HEK293 (cell line): ENCODE measurements at regions not wholly inside any gene's neighbourhood (a gene's known extent, or its start where the extent isn't known, plus 50 kb on each side); places are given as distances from the start of the nearest gene placed in this dataset.

Source experiments
- CTCF ChIA-PET: fragments of 350-600 bp; formaldehyde crosslinking; extraction: SDS; loops from one replicate; lab custom pipeline; 2021; ENCODE audit warnings: antibody characterized with exemption; lab: Yijun Ruan, JAX
- POLR2A ChIA-PET: fragments of 300-600 bp; formaldehyde crosslinking; extraction: SDS; loops from one replicate; lab custom pipeline; 2020; ENCODE audit warnings: antibody characterized with exemption, inconsistent platforms; lab: Yijun Ruan, JAX
- H3K27ac ChIP-seq: fragments of 200-500 bp; sonication (Bioruptor generic); 2 replicates; pipeline ENCODE4 v1.5.1; 2014; ENCODE audit warnings: low read depth, low read length, control low read depth, inconsistent platforms; ENCODE audit errors: extremely low read depth
- H3K36me3 ChIP-seq, 2 experiments: fragments of 200-500 bp in 1 of 2; sonication (Bioruptor generic) in 1 of 2; 1 replicate in 1 of 2; 2 replicates in 1 of 2; pipeline ENCODE4 v1.5.1; 2014 to 2017; ENCODE audit warnings: inconsistent platforms in 2 of 2, low read length in 2 of 2; ENCODE audit not compliant: control insufficient read depth in 2 of 2, insufficient read depth in 1 of 2
- H3K4me1 ChIP-seq: fragments of 200-500 bp; sonication (Bioruptor generic); 2 replicates; pipeline ENCODE4 v1.5.1; 2014; ENCODE audit warnings: mild to moderate bottlenecking, low read length, inconsistent platforms; ENCODE audit not compliant: control insufficient read depth, insufficient read depth
- H3K4me3 ChIP-seq: 2 replicates; pipeline ENCODE4 v1.5.1; 2011; ENCODE audit warnings: low read depth, mild to moderate bottlenecking, control low read depth, low read length, moderate library complexity
- H3K9me3 ChIP-seq: fragments of 200-500 bp; sonication (Bioruptor generic); 2 replicates; pipeline ENCODE4 v1.5.1; 2014; ENCODE audit warnings: low read depth, low read length, inconsistent platforms; ENCODE audit not compliant: control insufficient read depth, insufficient read depth
- EGR2 ChIP-seq: fragments of 450-650 bp; formaldehyde crosslinking; IDR thresholded peaks from 2 replicates; pipeline ENCODE4 v1.5.1; 2016; ENCODE audit warnings: low read depth, missing biosample characterization, missing genetic modification characterization
- GFI1B ChIP-seq: fragments of 450-650 bp; formaldehyde crosslinking; IDR thresholded peaks from 2 replicates; pipeline ENCODE4 v1.5.1; 2016; ENCODE audit warnings: missing biosample characterization, missing genetic modification characterization
- GLIS1 ChIP-seq: fragments of 450-650 bp; formaldehyde crosslinking; IDR thresholded peaks from 2 replicates; pipeline ENCODE4 v1.5.1; 2016; ENCODE audit warnings: missing biosample characterization, missing genetic modification characterization
- GLIS2 ChIP-seq: fragments of 450-650 bp; formaldehyde crosslinking; IDR thresholded peaks from 2 replicates; pipeline ENCODE4 v1.5.1; 2016; ENCODE audit warnings: missing biosample characterization, missing genetic modification characterization
- HOXD13 ChIP-seq: sonication (generic); formaldehyde crosslinking; IDR thresholded peaks from 2 replicates; pipeline ENCODE4 v1.8.0; 2022; ENCODE audit warnings: missing genetic modification reagents, borderline replicate concordance
- IKZF3 ChIP-seq: fragments of 450-650 bp; IDR thresholded peaks from 2 replicates; pipeline ENCODE4 v1.5.0; 2018; ENCODE audit warnings: missing biosample characterization, mild to moderate bottlenecking, missing genetic modification characterization, moderate library complexity
- KLF10 ChIP-seq: fragments of 450-650 bp; IDR thresholded peaks from 2 replicates; pipeline ENCODE4 v1.5.1; 2018; ENCODE audit warnings: missing biosample characterization, mild to moderate bottlenecking, missing genetic modification characterization
- MZF1 ChIP-seq: fragments of 450-650 bp; formaldehyde crosslinking; IDR thresholded peaks from 2 replicates; pipeline ENCODE4 v1.5.1; 2017; ENCODE audit warnings: missing biosample characterization, missing genetic modification characterization, borderline replicate concordance
- SCRT1 ChIP-seq: fragments of 450-650 bp; formaldehyde crosslinking; IDR thresholded peaks from 2 replicates; pipeline ENCODE4 v1.5.1; 2016; ENCODE audit warnings: missing biosample characterization, missing genetic modification characterization, borderline replicate concordance
- SETDB1 ChIP-seq: IDR thresholded peaks from one replicate; pipeline ENCODE4 v1.6.1; 2017; ENCODE audit warnings: mild to moderate bottlenecking, low read length, moderate library complexity, mixed read lengths; ENCODE audit not compliant: insufficient read length
- ZBTB1 ChIP-seq: fragments of 450-650 bp; formaldehyde crosslinking; IDR thresholded peaks from 2 replicates; pipeline ENCODE4 v1.5.1; 2016; ENCODE audit warnings: missing biosample characterization, missing genetic modification characterization
- ZBTB20 ChIP-seq: fragments of 450-650 bp; formaldehyde crosslinking; IDR thresholded peaks from 2 replicates; pipeline ENCODE4 v1.5.1; 2016; ENCODE audit warnings: missing biosample characterization, missing genetic modification characterization
- ZNF112 ChIP-seq: fragments of 450-650 bp; formaldehyde crosslinking; IDR thresholded peaks from 2 replicates; pipeline ENCODE4 v1.5.0; 2017; ENCODE audit warnings: missing biosample characterization, missing genetic modification characterization
- ZNF140 ChIP-seq: fragments of 450-650 bp; formaldehyde crosslinking; IDR thresholded peaks from 2 replicates; pipeline ENCODE4 v1.5.1; 2016; ENCODE audit warnings: missing biosample characterization, missing genetic modification characterization
- ZNF155 ChIP-seq: fragments of 450-650 bp; formaldehyde crosslinking; IDR thresholded peaks from 2 replicates; pipeline ENCODE4 v1.5.1; 2016; ENCODE audit warnings: missing biosample characterization, missing genetic modification characterization
- ZNF174 ChIP-seq: fragments of 450-650 bp; formaldehyde crosslinking; IDR thresholded peaks from 2 replicates; pipeline ENCODE4 v1.5.0; 2017; ENCODE audit warnings: missing biosample characterization, mild to moderate bottlenecking, missing genetic modification characterization
- ZNF221 ChIP-seq: fragments of 450-650 bp; formaldehyde crosslinking; IDR thresholded peaks from 2 replicates; pipeline ENCODE4 v1.5.1; 2017; ENCODE audit warnings: missing biosample characterization, missing genetic modification characterization, borderline replicate concordance
- ZNF501 ChIP-seq: fragments of 450-650 bp; formaldehyde crosslinking; IDR thresholded peaks from 2 replicates; pipeline ENCODE4 v1.5.1; 2016; ENCODE audit warnings: missing biosample characterization, missing genetic modification characterization
- ZNF510 ChIP-seq: fragments of 450-650 bp; formaldehyde crosslinking; IDR thresholded peaks from 2 replicates; pipeline ENCODE4 v1.5.1; 2018; ENCODE audit warnings: mild to moderate bottlenecking, missing genetic modification characterization, missing biosample characterization; ENCODE audit not compliant: insufficient replicate concordance
- ZNF558 ChIP-seq: fragments of 450-650 bp; formaldehyde crosslinking; IDR thresholded peaks from 2 replicates; pipeline ENCODE4 v1.5.1; 2016; ENCODE audit warnings: missing biosample characterization, missing genetic modification characterization
- ZNF621 ChIP-seq: fragments of 450-650 bp; formaldehyde crosslinking; IDR thresholded peaks from 2 replicates; pipeline ENCODE4 v1.5.1; 2017; ENCODE audit warnings: missing biosample characterization, missing genetic modification characterization
- ZNF664 ChIP-seq: fragments of 450-650 bp; formaldehyde crosslinking; IDR thresholded peaks from 2 replicates; pipeline ENCODE4 v1.5.1; 2016; ENCODE audit warnings: missing biosample characterization, missing genetic modification characterization
- ZXDB ChIP-seq: fragments of 450-650 bp; formaldehyde crosslinking; IDR thresholded peaks from 2 replicates; pipeline ENCODE4 v1.5.1; 2016; ENCODE audit warnings: missing biosample characterization, missing genetic modification characterization
- TF ChIP-seq, protein P1 (sequence below): fragments of 450-650 bp; formaldehyde crosslinking; IDR thresholded peaks from 2 replicates; pipeline ENCODE4 v1.5.1; 2016; ENCODE audit warnings: missing biosample characterization, missing genetic modification characterization
- TF ChIP-seq, protein P2 (sequence below): fragments of 450-650 bp; formaldehyde crosslinking; IDR thresholded peaks from 2 replicates; pipeline ENCODE4 v1.5.1; 2016; ENCODE audit warnings: missing biosample characterization, missing genetic modification characterization, borderline replicate concordance
- TF ChIP-seq, protein P3 (sequence below): fragments of 450-650 bp; IDR thresholded peaks from 2 replicates; pipeline ENCODE4 v1.5.1; 2018; ENCODE audit warnings: missing biosample characterization, mild to moderate bottlenecking, missing genetic modification characterization
- TF ChIP-seq, protein P4 (sequence below): fragments of 450-650 bp; formaldehyde crosslinking; IDR thresholded peaks from 2 replicates; pipeline ENCODE4 v1.5.0; 2017; ENCODE audit warnings: missing biosample characterization, missing genetic modification characterization, borderline replicate concordance

DNA sequence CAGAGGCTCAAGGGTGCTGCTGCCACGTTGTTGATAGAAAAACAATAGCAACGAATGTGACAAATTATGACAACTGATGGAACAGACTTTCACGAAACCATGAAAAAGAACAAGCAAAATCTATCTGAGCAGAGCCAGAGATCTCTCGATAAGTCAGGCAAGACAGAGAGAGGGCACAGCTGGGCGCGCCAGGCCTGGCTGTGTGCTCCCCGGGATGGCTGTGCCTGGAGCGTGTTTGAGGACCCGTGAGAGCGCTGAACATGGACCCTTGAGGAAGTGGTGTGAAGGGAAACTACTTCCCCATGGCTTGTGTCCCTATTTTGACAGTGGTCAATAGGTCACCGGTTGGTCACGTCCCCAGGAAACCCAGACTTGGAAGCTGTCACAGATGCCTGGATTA is 83.1 kb upstream of the FGF3 start:
- TF ChIP-seq ZNF221 (tag by site-specific recombination): no peak
- no peak for TF ChIP-seq KLF10 (tag by site-specific recombination)
- no peak for TF ChIP-seq ZNF510
- TF ChIP-seq GLIS1: no peak
- TF ChIP-seq IKZF3 (tag by site-specific recombination): no peak
- TF ChIP-seq ZNF558 (tag by site-specific recombination): no peak
- no peak for TF ChIP-seq ZXDB (tag by site-specific recombination)
- no peak for TF ChIP-seq ZNF140
- no peak for TF ChIP-seq ZNF155
- no peaks in the 10 kb centered on the region for H3K36me3 ChIP-seq
- no peaks in the 10 kb centered on the region for H3K9me3 ChIP-seq
- ChIA-PET POLR2A (no interaction called here), CTCF (interaction anchor here (0.5 to 2.3 kb wide), 5 partner anchors 8 to 419 kb away, joined by 3 to 18 read pairs (median 3); no protein-coding TSS in a partner anchor)
- H3K4me3 ChIP-seq: no peak overlapping the region
- no peaks in the 10 kb centered on the region for H3K4me1 ChIP-seq
- no peak overlapping the region for H3K27ac ChIP-seq

DNA sequence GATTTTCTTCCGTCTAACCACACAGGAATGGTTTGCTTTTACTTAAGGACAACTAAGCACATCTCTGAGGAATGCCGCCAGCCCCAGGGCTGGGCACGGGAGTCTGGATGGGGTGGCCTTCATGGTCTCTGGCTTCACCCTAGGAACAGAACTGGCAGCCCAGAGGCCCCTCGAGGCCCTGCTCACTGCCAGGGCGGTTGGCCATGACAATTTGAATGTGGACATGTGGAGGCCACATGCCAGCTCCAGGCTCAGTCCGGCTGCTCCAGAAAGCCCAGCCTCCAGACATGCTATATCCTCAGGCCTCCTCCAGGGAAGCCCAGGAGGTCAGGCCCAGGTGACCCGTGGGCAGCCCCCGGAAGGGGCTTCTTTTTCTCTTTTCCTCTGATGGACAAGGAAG is 84.0 kb upstream of the FGF3 start:
- TF ChIP-seq, protein P1, sequence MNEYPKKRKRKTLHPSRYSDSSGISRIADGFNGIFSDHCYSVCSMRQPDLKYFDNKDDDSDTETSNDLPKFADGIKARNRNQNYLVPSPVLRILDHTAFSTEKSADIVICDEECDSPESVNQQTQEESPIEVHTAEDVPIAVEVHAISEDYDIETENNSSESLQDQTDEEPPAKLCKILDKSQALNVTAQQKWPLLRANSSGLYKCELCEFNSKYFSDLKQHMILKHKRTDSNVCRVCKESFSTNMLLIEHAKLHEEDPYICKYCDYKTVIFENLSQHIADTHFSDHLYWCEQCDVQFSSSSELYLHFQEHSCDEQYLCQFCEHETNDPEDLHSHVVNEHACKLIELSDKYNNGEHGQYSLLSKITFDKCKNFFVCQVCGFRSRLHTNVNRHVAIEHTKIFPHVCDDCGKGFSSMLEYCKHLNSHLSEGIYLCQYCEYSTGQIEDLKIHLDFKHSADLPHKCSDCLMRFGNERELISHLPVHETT: no peak
- no peak for TF ChIP-seq SETDB1
- TF ChIP-seq MZF1: no peak
- no peak for TF ChIP-seq ZBTB1 (tag by site-specific recombination)
- TF ChIP-seq ZNF621 (tag by site-specific recombination): no peak
- no peak for TF ChIP-seq EGR2 (tag by site-specific recombination)
- TF ChIP-seq, protein P2, sequence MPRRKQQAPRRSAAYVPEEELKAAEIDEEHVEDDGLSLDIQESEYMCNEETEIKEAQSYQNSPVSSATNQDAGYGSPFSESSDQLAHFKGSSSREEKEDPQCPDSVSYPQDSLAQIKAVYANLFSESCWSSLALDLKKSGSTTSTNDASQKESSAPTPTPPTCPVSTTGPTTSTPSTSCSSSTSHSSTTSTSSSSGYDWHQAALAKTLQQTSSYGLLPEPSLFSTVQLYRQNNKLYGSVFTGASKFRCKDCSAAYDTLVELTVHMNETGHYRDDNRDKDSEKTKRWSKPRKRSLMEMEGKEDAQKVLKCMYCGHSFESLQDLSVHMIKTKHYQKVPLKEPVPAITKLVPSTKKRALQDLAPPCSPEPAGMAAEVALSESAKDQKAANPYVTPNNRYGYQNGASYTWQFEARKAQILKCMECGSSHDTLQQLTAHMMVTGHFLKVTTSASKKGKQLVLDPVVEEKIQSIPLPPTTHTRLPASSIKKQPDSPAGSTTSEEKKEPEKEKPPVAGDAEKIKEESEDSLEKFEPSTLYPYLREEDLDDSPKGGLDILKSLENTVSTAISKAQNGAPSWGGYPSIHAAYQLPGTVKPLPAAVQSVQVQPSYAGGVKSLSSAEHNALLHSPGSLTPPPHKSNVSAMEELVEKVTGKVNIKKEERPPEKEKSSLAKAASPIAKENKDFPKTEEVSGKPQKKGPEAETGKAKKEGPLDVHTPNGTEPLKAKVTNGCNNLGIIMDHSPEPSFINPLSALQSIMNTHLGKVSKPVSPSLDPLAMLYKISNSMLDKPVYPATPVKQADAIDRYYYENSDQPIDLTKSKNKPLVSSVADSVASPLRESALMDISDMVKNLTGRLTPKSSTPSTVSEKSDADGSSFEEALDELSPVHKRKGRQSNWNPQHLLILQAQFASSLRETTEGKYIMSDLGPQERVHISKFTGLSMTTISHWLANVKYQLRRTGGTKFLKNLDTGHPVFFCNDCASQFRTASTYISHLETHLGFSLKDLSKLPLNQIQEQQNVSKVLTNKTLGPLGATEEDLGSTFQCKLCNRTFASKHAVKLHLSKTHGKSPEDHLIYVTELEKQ (tag by site-specific recombination): no peak
- no peak for TF ChIP-seq ZNF112 (tag by site-specific recombination)
- no peak for TF ChIP-seq SCRT1
- no peak for TF ChIP-seq ZNF174 (tag by site-specific recombination)
- no peak for TF ChIP-seq ZBTB20 (tag by site-specific recombination)
- TF ChIP-seq GLIS2 (tag by site-specific recombination): no peak
- TF ChIP-seq HOXD13 (CRISPR knock-in tag): no peak
- no peak for TF ChIP-seq IKZF3 (tag by site-specific recombination)
- TF ChIP-seq ZNF664 (tag by site-specific recombination): no peak
- no peak for TF ChIP-seq GFI1B (tag by site-specific recombination)
- TF ChIP-seq, protein P3, sequence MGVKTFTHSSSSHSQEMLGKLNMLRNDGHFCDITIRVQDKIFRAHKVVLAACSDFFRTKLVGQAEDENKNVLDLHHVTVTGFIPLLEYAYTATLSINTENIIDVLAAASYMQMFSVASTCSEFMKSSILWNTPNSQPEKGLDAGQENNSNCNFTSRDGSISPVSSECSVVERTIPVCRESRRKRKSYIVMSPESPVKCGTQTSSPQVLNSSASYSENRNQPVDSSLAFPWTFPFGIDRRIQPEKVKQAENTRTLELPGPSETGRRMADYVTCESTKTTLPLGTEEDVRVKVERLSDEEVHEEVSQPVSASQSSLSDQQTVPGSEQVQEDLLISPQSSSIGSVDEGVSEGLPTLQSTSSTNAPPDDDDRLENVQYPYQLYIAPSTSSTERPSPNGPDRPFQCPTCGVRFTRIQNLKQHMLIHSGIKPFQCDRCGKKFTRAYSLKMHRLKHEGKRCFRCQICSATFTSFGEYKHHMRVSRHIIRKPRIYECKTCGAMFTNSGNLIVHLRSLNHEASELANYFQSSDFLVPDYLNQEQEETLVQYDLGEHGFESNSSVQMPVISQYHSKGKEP: no peak
- no peak for TF ChIP-seq ZNF501 (tag by site-specific recombination)
- TF ChIP-seq, protein P4, sequence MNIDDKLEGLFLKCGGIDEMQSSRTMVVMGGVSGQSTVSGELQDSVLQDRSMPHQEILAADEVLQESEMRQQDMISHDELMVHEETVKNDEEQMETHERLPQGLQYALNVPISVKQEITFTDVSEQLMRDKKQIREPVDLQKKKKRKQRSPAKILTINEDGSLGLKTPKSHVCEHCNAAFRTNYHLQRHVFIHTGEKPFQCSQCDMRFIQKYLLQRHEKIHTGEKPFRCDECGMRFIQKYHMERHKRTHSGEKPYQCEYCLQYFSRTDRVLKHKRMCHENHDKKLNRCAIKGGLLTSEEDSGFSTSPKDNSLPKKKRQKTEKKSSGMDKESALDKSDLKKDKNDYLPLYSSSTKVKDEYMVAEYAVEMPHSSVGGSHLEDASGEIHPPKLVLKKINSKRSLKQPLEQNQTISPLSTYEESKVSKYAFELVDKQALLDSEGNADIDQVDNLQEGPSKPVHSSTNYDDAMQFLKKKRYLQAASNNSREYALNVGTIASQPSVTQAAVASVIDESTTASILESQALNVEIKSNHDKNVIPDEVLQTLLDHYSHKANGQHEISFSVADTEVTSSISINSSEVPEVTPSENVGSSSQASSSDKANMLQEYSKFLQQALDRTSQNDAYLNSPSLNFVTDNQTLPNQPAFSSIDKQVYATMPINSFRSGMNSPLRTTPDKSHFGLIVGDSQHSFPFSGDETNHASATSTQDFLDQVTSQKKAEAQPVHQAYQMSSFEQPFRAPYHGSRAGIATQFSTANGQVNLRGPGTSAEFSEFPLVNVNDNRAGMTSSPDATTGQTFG (tag by site-specific recombination): no peak
- TF ChIP-seq, all 188 proteins: peak for 0
- Histone ChIP-seq H3K4me3 (no peak overlapping the region), H3K9me3 (no peaks in the 10 kb centered on the region), H3K36me3 (no peaks in the 10 kb centered on the region), H3K27ac (no peak overlapping the region), H3K4me1 (no peaks in the 10 kb centered on the region)
- CTCF ChIA-PET: interaction anchor here (1.0 kb wide), 1 partner anchor 9 kb away, joined by 3 read pairs; no protein-coding TSS in a partner anchor
- POLR2A ChIA-PET: no interaction called here
